Ishikawa (cell line): ENCODE measurements at regions not wholly inside any gene's neighbourhood (a gene's known extent, or its start where the extent isn't known, plus 50 kb on each side); places are given as distances from the start of the nearest gene placed in this dataset.

ENCODE experiments used
- CEBPB ChIP-seq: IDR thresholded peaks from 2 replicates; pipeline ENCODE4 v1.6.1; 2012
- CREB1 ChIP-seq: IDR thresholded peaks from 2 replicates; pipeline ENCODE4 v1.6.1; 2012; ENCODE audit warnings: low read depth
- EP300 ChIP-seq: IDR thresholded peaks from 2 replicates; pipeline ENCODE4 v1.6.1; 2012; ENCODE audit warnings: borderline replicate concordance
- FOXM1 ChIP-seq: IDR thresholded peaks from 2 replicates; pipeline ENCODE4 v1.6.1; 2012; ENCODE audit warnings: low read depth, borderline replicate concordance
- NFIC ChIP-seq: IDR thresholded peaks from 2 replicates; pipeline ENCODE4 v1.6.1; 2012
- RAD21 ChIP-seq: IDR thresholded peaks from 2 replicates; pipeline ENCODE4 v1.6.1; 2012; ENCODE audit warnings: low read depth
- TAF1 ChIP-seq: IDR thresholded peaks from 2 replicates; pipeline ENCODE4 v1.6.1; 2012; ENCODE audit warnings: low read depth, mild to moderate bottlenecking
- TCF12 ChIP-seq: IDR thresholded peaks from 2 replicates; pipeline ENCODE4 v1.6.1; 2012; ENCODE audit warnings: low read depth
- YY1 ChIP-seq: IDR thresholded peaks from 2 replicates; pipeline ENCODE4 v1.6.1; 2012; ENCODE audit warnings: low read depth
- ZBTB7A ChIP-seq: IDR thresholded peaks from 2 replicates; pipeline ENCODE4 v1.6.1; 2012; ENCODE audit warnings: low read depth
- TF ChIP-seq, protein P1 (sequence below): IDR thresholded peaks from 2 replicates; pipeline ENCODE4 v1.6.1; 2012
- TF ChIP-seq, protein P2 (sequence below): IDR thresholded peaks from 2 replicates; pipeline ENCODE4 v1.6.1; 2012; ENCODE audit warnings: low read depth, mild to moderate bottlenecking
- TF ChIP-seq, protein P3 (sequence below): IDR thresholded peaks from 2 replicates; pipeline ENCODE4 v1.6.1; 2012

DNA sequence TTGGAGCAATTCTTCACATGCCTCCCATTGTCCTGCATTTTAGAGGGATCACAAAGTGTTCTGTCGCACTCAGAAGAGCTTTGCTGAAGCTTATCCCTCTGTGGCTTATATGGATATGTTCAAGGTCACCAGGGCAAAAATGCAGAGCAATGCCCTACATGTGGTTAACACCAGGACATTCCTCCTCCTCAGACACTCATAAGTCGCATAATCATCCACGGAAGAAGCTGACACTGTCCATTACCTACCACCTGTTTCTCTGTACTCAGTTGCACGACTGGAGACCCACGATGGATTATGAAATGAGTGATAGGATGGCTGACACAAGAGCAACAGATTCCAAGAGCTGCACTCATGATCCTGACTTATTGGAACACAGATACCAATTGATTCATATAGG is 68.7 kb upstream of the PRDX4 start:
- TF ChIP-seq, protein P1, sequence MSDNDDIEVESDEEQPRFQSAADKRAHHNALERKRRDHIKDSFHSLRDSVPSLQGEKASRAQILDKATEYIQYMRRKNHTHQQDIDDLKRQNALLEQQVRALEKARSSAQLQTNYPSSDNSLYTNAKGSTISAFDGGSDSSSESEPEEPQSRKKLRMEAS: no peak
- TF ChIP-seq RAD21 (no peak), EP300 (no peak), CREB1 (no peak), NFIC (no peak), TAF1 (no peak), YY1 (no peak), FOXM1 (no peak), CEBPB (no peak), TCF12 (no peak), ZBTB7A (no peak)
- TF ChIP-seq, protein P2, sequence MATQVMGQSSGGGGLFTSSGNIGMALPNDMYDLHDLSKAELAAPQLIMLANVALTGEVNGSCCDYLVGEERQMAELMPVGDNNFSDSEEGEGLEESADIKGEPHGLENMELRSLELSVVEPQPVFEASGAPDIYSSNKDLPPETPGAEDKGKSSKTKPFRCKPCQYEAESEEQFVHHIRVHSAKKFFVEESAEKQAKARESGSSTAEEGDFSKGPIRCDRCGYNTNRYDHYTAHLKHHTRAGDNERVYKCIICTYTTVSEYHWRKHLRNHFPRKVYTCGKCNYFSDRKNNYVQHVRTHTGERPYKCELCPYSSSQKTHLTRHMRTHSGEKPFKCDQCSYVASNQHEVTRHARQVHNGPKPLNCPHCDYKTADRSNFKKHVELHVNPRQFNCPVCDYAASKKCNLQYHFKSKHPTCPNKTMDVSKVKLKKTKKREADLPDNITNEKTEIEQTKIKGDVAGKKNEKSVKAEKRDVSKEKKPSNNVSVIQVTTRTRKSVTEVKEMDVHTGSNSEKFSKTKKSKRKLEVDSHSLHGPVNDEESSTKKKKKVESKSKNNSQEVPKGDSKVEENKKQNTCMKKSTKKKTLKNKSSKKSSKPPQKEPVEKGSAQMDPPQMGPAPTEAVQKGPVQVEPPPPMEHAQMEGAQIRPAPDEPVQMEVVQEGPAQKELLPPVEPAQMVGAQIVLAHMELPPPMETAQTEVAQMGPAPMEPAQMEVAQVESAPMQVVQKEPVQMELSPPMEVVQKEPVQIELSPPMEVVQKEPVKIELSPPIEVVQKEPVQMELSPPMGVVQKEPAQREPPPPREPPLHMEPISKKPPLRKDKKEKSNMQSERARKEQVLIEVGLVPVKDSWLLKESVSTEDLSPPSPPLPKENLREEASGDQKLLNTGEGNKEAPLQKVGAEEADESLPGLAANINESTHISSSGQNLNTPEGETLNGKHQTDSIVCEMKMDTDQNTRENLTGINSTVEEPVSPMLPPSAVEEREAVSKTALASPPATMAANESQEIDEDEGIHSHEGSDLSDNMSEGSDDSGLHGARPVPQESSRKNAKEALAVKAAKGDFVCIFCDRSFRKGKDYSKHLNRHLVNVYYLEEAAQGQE: no peak
- TF ChIP-seq, protein P3, sequence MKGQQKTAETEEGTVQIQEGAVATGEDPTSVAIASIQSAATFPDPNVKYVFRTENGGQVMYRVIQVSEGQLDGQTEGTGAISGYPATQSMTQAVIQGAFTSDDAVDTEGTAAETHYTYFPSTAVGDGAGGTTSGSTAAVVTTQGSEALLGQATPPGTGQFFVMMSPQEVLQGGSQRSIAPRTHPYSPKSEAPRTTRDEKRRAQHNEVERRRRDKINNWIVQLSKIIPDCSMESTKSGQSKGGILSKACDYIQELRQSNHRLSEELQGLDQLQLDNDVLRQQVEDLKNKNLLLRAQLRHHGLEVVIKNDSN: no peak
